K562 (cell line): ENCODE measurements at regions not wholly inside any gene's neighbourhood (a gene's known extent, or its start where the extent isn't known, plus 50 kb on each side); places are given as distances from the start of the nearest gene placed in this dataset.

ENCODE experiments used
- ATAC-seq: fragments of 200-7000 bp; cut with Tn5 transposase; 3 replicates; pipeline ENCODE4 v1.9.1; 2020; ENCODE audit warnings: moderate library complexity
- BruUV-seq: library from RNA; stranded (reverse); fragments of 400-500 nt; replicated peaks from 2 replicates; lab custom pipeline; 2021; lab: Mats Ljungman, UMichigan
- CTCF ChIA-PET: fragments of 300-600 bp; formaldehyde crosslinking; extraction: SDS; loops from one replicate; lab custom pipeline; 2021; ENCODE audit warnings: low intra/inter-chr PET ratio; lab: Yijun Ruan, JAX
- POLR2A ChIA-PET: fragments of 300-600, 350-650 bp; sonication (Branson Sonifier 250); formaldehyde crosslinking; extraction: SDS; loops from one replicate; lab custom pipeline; 2021; ENCODE audit warnings: antibody characterized with exemption, inconsistent platforms; lab: Yijun Ruan, JAX
- DNase-seq, 4 experiments: peaks; one replicate each; pipeline versions ENCODE4 v3.0.0 to v3.0.0-alpha.2; 2011 to 2018; ENCODE audit warnings: low spot score in 3 of 4, mixed read lengths in 3 of 4; ENCODE audit errors: extremely low read depth in 1 of 4
- FAIRE-seq: peaks from 2 replicates; lab custom pipeline; 2011; peaks lifted over from hg19 to GRCh38; lab: Jason Lieb, UNC
- H2AFZ ChIP-seq: 2 replicates; pipeline ENCODE4 v1.6.0; 2011; ENCODE audit warnings: low read depth, low read length, control low read depth, inconsistent platforms
- H3K27ac ChIP-seq: fragments of 200-600 bp; 3 replicates; pipeline ENCODE4 v1.8.0; 2011; ENCODE audit warnings: low read depth, mild to moderate bottlenecking, control low read depth, inconsistent platforms, low read length, moderate library complexity, mixed read lengths; ENCODE audit errors: extremely low read depth
- H3K27me3 ChIP-seq, 2 experiments: fragments of 300-600 bp in 1 of 2; 2 replicates in 1 of 2; 3 replicates in 1 of 2; pipeline versions ENCODE4 v1.6.0 to v1.8.0; 2011; ENCODE audit warnings: inconsistent platforms in 2 of 2, low read length in 2 of 2, mild to moderate bottlenecking in 1 of 2, mixed read lengths in 1 of 2, moderate library complexity in 1 of 2; ENCODE audit not compliant: control insufficient read depth in 2 of 2, insufficient read depth in 2 of 2
- H3K36me3 ChIP-seq: fragments of 300-600 bp; 3 replicates; pipeline ENCODE4 v1.8.0; 2011; ENCODE audit warnings: mild to moderate bottlenecking, low read length, inconsistent platforms; ENCODE audit not compliant: control insufficient read depth, insufficient read depth
- H3K4me1 ChIP-seq, 2 experiments: fragments of 200-600 bp in 1 of 2; replicated peaks in 1 of 2; 2 replicates in 1 of 2; 3 replicates in 1 of 2; pipeline versions ENCODE4 v1.5.1 to v1.8.0; 2011; ENCODE audit warnings: inconsistent platforms in 2 of 2, low read length in 2 of 2, mild to moderate bottlenecking in 1 of 2, mixed read lengths in 1 of 2, moderate library complexity in 1 of 2; ENCODE audit not compliant: control insufficient read depth in 2 of 2, insufficient read depth in 2 of 2
- H3K4me2 ChIP-seq: 2 replicates; pipeline ENCODE4 v1.6.1; 2011; ENCODE audit warnings: low read length, control low read depth, inconsistent platforms, mixed read lengths; ENCODE audit not compliant: insufficient read depth
- H3K4me3 ChIP-seq: fragments of 200-600 bp; sonication (generic), shearing (Covaris generic); 2 replicates; pipeline ENCODE4 v1.5.1; 2016; ENCODE audit warnings: control low read depth, inconsistent platforms
- H3K79me2 ChIP-seq: fragments of 200-600 bp; 3 replicates; pipeline ENCODE4 v1.8.0; 2011; ENCODE audit warnings: low read length, inconsistent platforms; ENCODE audit not compliant: control insufficient read depth, insufficient read depth
- H3K9ac ChIP-seq, 2 experiments: 2 replicates each; pipeline versions ENCODE4 v1.6.0 to v1.6.1; 2011; ENCODE audit warnings: low read depth in 2 of 2, low read length in 2 of 2, control low read depth in 1 of 2, inconsistent platforms in 1 of 2, mild to moderate bottlenecking in 1 of 2, mixed read lengths in 1 of 2; ENCODE audit not compliant: insufficient read depth in 1 of 2
- H3K9me1 ChIP-seq: one replicate; pipeline ENCODE4 v1.6.0; 2011; ENCODE audit warnings: inconsistent platforms, mild to moderate bottlenecking, low read length, moderate library complexity; ENCODE audit not compliant: control insufficient read depth, insufficient read depth
- H3K9me3 ChIP-seq: replicated peaks from 2 replicates; pipeline ENCODE4 v1.5.1; 2011; ENCODE audit warnings: low read depth, low read length, inconsistent platforms; ENCODE audit not compliant: control insufficient read depth, insufficient read depth
- H4K20me1 ChIP-seq: replicated peaks from 2 replicates; pipeline ENCODE4 v1.6.1; 2011; ENCODE audit warnings: low read length, inconsistent platforms, mixed read lengths; ENCODE audit not compliant: control insufficient read depth, insufficient read depth
- BMI1 ChIP-seq: fragments of 150-350 bp; IDR thresholded peaks from 2 replicates; pipeline ENCODE4 v1.6.1; 2014; ENCODE audit warnings: low read length
- EGR1 ChIP-seq: fragments of 450-650 bp; conservative IDR thresholded peaks from 2 replicates; pipeline ENCODE4 v1.6.1; 2017; ENCODE audit warnings: mild to moderate bottlenecking
- HNRNPUL1 ChIP-seq: fragments of 200-400 bp; formaldehyde crosslinking; IDR thresholded peaks from 2 replicates; pipeline ENCODE4 v1.6.1; 2017; ENCODE audit warnings: low read length
- MCM3 ChIP-seq: fragments of 450-650 bp; IDR thresholded peaks from 2 replicates; pipeline ENCODE4 v1.6.1; 2016
- NBN ChIP-seq: fragments of 450-650 bp; IDR thresholded peaks from 2 replicates; pipeline ENCODE4 v1.6.1; 2016; ENCODE audit warnings: low read depth, mild to moderate bottlenecking
- NELFE ChIP-seq: IDR thresholded peaks from 2 replicates; pipeline ENCODE4 v1.6.1; 2011; ENCODE audit warnings: mild to moderate bottlenecking; ENCODE audit not compliant: insufficient read depth, insufficient read length
- PTRF ChIP-seq: fragments of 450-650 bp; IDR thresholded peaks from 2 replicates; pipeline ENCODE4 v1.6.1; 2016; ENCODE audit warnings: mild to moderate bottlenecking, missing genetic modification characterization, missing compliant biosample characterization
- RCOR1 ChIP-seq, 2 experiments: IDR thresholded peaks; 2 replicates each; pipeline ENCODE4 v1.6.1; 2012; ENCODE audit warnings: low read depth in 2 of 2, low read length in 2 of 2, borderline replicate concordance in 1 of 2, improper control_type of control experiment in 1 of 2
- VEZF1 ChIP-seq: fragments of 200-800 bp; sonication (Bioruptor generic); IDR thresholded peaks from 2 replicates; pipeline ENCODE4 v1.6.1; 2017; ENCODE audit warnings: missing genetic modification characterization, missing compliant biosample characterization
- ZNF133 ChIP-seq: fragments of 250-450 bp; sonication (Bioruptor Pico); IDR thresholded peaks from 2 replicates; pipeline ENCODE4 v1.4.0; 2020; ENCODE audit warnings: mild to moderate bottlenecking
- ZNF282 ChIP-seq: sonication (generic); formaldehyde crosslinking; IDR thresholded peaks from 2 replicates; pipeline ENCODE4 v1.8.1; 2023; ENCODE audit warnings: missing genetic modification reagents
- ZNF551 ChIP-seq: fragments of 250-450 bp; sonication (Bioruptor Pico); IDR thresholded peaks from 2 replicates; pipeline ENCODE4 v1.5.0; 2021; ENCODE audit warnings: mild to moderate bottlenecking, moderate library complexity
- WGBS: fragments of 100-300 bp; shearing (Covaris generic); methylation state at CpG from one replicate; pipeline ENCODE4 v1.1.6; 2016; ENCODE audit warnings: low coverage, mixed read lengths; ENCODE audit not compliant: insufficient coverage; ENCODE audit errors: missing lambda C conversion rate; 5-methylcytosine and 5-hydroxymethylcytosine counted together
- in situ Hi-C: fragments of 300-500 bp; cut with MboI; formaldehyde crosslinking; loops from 4 replicates; pipeline ENCODE4 v1.15.0; 2018; ENCODE audit warnings: inconsistent platforms, mixed read lengths
- intact Hi-C: fragments of 100-400 bp; cut with micrococcal nuclease; formaldehyde crosslinking; loops from 2 replicates; pipeline ENCODE4 v1.14.2; 2022
- TF ChIP-seq, protein P1 (sequence below): sonication (generic); formaldehyde crosslinking; IDR thresholded peaks from 2 replicates; pipeline ENCODE4 v1.8.0; 2023; ENCODE audit warnings: mild to moderate bottlenecking, missing genetic modification reagents
- TF ChIP-seq, protein P2 (sequence below): sonication (generic); formaldehyde crosslinking; IDR thresholded peaks from 2 replicates; pipeline ENCODE4 v1.8.1; 2023; ENCODE audit warnings: missing genetic modification reagents, mild to moderate bottlenecking, borderline replicate concordance

DNA sequence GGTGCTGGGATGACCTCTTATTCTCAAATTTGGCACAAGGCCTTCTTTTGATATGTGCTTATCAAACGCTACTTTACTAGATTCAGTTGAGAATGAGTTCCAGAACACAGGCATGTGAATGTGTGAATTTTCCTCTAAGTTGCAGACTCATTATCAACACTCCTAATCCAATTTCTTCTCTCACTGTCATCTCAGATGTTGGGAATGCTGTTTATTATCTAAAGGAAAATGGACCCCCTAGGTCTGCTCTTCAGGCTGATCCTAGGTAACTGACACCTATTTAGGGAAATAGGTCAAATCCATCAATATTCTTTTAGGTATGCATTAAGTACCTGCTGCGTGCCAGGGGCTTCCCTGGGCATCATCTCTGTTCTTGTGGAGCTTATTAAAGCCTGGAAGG, 215.0 kb upstream of the NOX3 start:
- DNase-seq (no peak), ATAC-seq (no peak), FAIRE-seq (no peak)
- Histone ChIP-seq H3K27ac (no peak overlapping the region), H3K27me3 (no peaks in the 10 kb centered on the region), H3K4me2 (no peak overlapping the region), H3K4me1 (no peaks in the 10 kb centered on the region), H3K9ac (no peak overlapping the region), H3K9me3 (no peaks in the 10 kb centered on the region), H3K9me1 (no peaks in the 10 kb centered on the region), H4K20me1 (no peaks in the 10 kb centered on the region), H3K36me3 (no peaks in the 10 kb centered on the region), H3K79me2 (no peaks in the 10 kb centered on the region), H3K4me3 (no peak overlapping the region), H2AFZ (no peak overlapping the region)
- CTCF ChIA-PET, result no interaction called here
- in situ Hi-C loops (no loop called here), intact Hi-C loops (loop anchor here (1.0 kb wide), 1 partner anchor 13 kb away; no protein-coding TSS in a partner anchor)
- no TSS peak for BruUV-seq
- WGBS, result 38% methylated on average over 2 of the region's 2 CpGs
- TF ChIP-seq NELFE, result no peak
- no peak for TF ChIP-seq PTRF (tag)
- TF ChIP-seq ZNF282 (CRISPR knock-in tag), result no peak
- TF ChIP-seq BMI1, result no peak
- TF ChIP-seq MCM3, result no peak
- TF ChIP-seq ZNF133 (CRISPR knock-in tag), result no peak
- no peak for TF ChIP-seq HNRNPUL1
- TF ChIP-seq, protein P1, sequence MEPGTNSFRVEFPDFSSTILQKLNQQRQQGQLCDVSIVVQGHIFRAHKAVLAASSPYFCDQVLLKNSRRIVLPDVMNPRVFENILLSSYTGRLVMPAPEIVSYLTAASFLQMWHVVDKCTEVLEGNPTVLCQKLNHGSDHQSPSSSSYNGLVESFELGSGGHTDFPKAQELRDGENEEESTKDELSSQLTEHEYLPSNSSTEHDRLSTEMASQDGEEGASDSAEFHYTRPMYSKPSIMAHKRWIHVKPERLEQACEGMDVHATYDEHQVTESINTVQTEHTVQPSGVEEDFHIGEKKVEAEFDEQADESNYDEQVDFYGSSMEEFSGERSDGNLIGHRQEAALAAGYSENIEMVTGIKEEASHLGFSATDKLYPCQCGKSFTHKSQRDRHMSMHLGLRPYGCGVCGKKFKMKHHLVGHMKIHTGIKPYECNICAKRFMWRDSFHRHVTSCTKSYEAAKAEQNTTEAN (CRISPR knock-in tag), result no peak
- TF ChIP-seq, protein P2, sequence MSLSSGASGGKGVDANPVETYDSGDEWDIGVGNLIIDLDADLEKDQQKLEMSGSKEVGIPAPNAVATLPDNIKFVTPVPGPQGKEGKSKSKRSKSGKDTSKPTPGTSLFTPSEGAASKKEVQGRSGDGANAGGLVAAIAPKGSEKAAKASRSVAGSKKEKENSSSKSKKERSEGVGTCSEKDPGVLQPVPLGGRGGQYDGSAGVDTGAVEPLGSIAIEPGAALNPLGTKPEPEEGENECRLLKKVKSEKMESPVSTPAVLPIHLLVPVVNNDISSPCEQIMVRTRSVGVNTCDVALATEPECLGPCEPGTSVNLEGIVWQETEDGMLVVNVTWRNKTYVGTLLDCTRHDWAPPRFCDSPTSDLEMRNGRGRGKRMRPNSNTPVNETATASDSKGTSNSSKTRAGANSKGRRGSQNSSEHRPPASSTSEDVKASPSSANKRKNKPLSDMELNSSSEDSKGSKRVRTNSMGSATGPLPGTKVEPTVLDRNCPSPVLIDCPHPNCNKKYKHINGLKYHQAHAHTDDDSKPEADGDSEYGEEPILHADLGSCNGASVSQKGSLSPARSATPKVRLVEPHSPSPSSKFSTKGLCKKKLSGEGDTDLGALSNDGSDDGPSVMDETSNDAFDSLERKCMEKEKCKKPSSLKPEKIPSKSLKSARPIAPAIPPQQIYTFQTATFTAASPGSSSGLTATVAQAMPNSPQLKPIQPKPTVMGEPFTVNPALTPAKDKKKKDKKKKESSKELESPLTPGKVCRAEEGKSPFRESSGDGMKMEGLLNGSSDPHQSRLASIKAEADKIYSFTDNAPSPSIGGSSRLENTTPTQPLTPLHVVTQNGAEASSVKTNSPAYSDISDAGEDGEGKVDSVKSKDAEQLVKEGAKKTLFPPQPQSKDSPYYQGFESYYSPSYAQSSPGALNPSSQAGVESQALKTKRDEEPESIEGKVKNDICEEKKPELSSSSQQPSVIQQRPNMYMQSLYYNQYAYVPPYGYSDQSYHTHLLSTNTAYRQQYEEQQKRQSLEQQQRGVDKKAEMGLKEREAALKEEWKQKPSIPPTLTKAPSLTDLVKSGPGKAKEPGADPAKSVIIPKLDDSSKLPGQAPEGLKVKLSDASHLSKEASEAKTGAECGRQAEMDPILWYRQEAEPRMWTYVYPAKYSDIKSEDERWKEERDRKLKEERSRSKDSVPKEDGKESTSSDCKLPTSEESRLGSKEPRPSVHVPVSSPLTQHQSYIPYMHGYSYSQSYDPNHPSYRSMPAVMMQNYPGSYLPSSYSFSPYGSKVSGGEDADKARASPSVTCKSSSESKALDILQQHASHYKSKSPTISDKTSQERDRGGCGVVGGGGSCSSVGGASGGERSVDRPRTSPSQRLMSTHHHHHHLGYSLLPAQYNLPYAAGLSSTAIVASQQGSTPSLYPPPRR (CRISPR knock-in tag), result no peak
- TF ChIP-seq ZNF551, result no peak
- TF ChIP-seq VEZF1 (CRISPR knock-in tag), result no peak
- no peak for TF ChIP-seq RCOR1 (IDR thresholded peaks at IDR 0.05; ENCODE audit: borderline replicate concordance in 1 of 2, low read depth in 2 of 2, low read length in 2 of 2)
- no peak for TF ChIP-seq EGR1
- TF ChIP-seq NBN, result no peak
- POLR2A ChIA-PET, result no interaction called here
